Endodermal cell (in vitro differentiated cells): ENCODE measurements at regions not wholly inside any gene's neighbourhood (a gene's known extent, or its start where the extent isn't known, plus 50 kb on each side); places are given as distances from the start of the nearest gene placed in this dataset.

Experiments used
- DNase-seq: peaks from one replicate; pipeline ENCODE4 v3.0.0-alpha.2; 2017
- H3K27ac ChIP-seq: 2 replicates; pipeline ENCODE4 v1.5.1; 2013; ENCODE audit warnings: mild to moderate bottlenecking, low read depth, low read length, moderate library complexity
- H3K27me3 ChIP-seq: 2 replicates; pipeline ENCODE4 v1.6.1; 2013; ENCODE audit warnings: mild to moderate bottlenecking, low read length, moderate library complexity; ENCODE audit not compliant: insufficient read depth, control insufficient read depth, poor library complexity, severe bottlenecking
- H3K36me3 ChIP-seq: 2 replicates; pipeline ENCODE4 v1.7.0; 2013; ENCODE audit warnings: mild to moderate bottlenecking, low read length, moderate library complexity; ENCODE audit not compliant: control insufficient read depth, insufficient read depth
- H3K4me1 ChIP-seq: one replicate; pipeline ENCODE4 v1.7.0; 2013; ENCODE audit warnings: low read length; ENCODE audit not compliant: control insufficient read depth, insufficient read depth
- H3K4me3 ChIP-seq: 2 replicates; pipeline ENCODE4 v1.5.1; 2013; ENCODE audit warnings: mild to moderate bottlenecking, low read length, moderate library complexity
- H3K9ac ChIP-seq: 2 replicates; pipeline ENCODE4 v1.6.1; 2013; ENCODE audit warnings: mild to moderate bottlenecking, low read length, moderate library complexity; ENCODE audit not compliant: poor library complexity, severe bottlenecking; ENCODE audit errors: extremely low read depth
- H3K9me3 ChIP-seq: 2 replicates; pipeline ENCODE4 v1.6.1; 2013; ENCODE audit warnings: mild to moderate bottlenecking, low read length, moderate library complexity; ENCODE audit not compliant: control insufficient read depth
- H3K27ac Mint-ChIP-seq: 2 replicates; pipeline ENCODE4 v1.8.0; 2020; ENCODE audit warnings: mixed read lengths
- H3K27me3 Mint-ChIP-seq: 2 replicates; pipeline ENCODE4 v1.8.0; 2021; ENCODE audit warnings: mild to moderate bottlenecking, mixed read lengths; ENCODE audit not compliant: insufficient read depth
- H3K36me3 Mint-ChIP-seq: 2 replicates; pipeline ENCODE4 v1.8.0; 2020; ENCODE audit warnings: low read depth, mixed read lengths
- H3K4me1 Mint-ChIP-seq: 2 replicates; pipeline ENCODE4 v1.8.0; 2020; ENCODE audit warnings: mixed read lengths
- H3K4me3 Mint-ChIP-seq: 2 replicates; pipeline ENCODE4 v1.8.0; 2020; ENCODE audit warnings: mild to moderate bottlenecking, moderate library complexity, mixed read lengths
- H3K9me3 Mint-ChIP-seq: 2 replicates; pipeline ENCODE4 v1.8.0; 2020; ENCODE audit warnings: mild to moderate bottlenecking, mixed read lengths
- WGBS, 2 experiments: methylation state at CpG; one replicate each; pipeline versions ENCODE4 v1.1.5 to v1.1.7; 2013; ENCODE audit warnings: missing lambda C conversion rate in 2 of 2, mixed read lengths in 1 of 2; ENCODE audit not compliant: insufficient coverage in 1 of 2, insufficient read length in 1 of 2; 5-methylcytosine and 5-hydroxymethylcytosine counted together
- TF ChIP-seq, protein P1 (sequence below): fragments of 200-600 bp; sonication (generic); conservative IDR thresholded peaks from 2 replicates; pipeline ENCODE4 v1.5.0; 2021; ENCODE audit warnings: antibody characterized with exemption, mild to moderate bottlenecking

DNA sequence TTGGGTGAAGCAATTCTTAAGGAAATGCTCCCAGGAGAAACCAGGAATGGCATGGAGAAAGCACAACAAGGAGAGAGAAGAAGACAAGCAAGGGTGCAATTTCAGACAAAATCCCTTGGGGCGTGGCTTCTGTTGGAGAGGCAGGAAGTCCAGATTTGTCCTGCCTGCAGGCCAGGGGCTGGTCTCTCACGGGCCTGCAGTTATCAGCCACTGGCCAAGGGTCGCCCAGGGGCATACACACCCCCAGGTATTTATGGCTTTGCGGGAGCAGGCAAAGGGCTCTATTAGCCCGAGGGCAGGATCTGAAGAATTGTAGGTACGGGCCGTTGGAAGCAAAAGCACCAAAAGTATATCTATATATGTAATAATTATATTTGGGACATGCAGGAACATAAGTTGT, 87.7 kb downstream of the IYD start:
- TF ChIP-seq, protein P1, sequence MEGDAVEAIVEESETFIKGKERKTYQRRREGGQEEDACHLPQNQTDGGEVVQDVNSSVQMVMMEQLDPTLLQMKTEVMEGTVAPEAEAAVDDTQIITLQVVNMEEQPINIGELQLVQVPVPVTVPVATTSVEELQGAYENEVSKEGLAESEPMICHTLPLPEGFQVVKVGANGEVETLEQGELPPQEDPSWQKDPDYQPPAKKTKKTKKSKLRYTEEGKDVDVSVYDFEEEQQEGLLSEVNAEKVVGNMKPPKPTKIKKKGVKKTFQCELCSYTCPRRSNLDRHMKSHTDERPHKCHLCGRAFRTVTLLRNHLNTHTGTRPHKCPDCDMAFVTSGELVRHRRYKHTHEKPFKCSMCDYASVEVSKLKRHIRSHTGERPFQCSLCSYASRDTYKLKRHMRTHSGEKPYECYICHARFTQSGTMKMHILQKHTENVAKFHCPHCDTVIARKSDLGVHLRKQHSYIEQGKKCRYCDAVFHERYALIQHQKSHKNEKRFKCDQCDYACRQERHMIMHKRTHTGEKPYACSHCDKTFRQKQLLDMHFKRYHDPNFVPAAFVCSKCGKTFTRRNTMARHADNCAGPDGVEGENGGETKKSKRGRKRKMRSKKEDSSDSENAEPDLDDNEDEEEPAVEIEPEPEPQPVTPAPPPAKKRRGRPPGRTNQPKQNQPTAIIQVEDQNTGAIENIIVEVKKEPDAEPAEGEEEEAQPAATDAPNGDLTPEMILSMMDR = no peak
- H3K27ac Mint-ChIP-seq = no peak overlapping the region
- no peaks in the 10 kb centered on the region for H3K27me3 Mint-ChIP-seq

DNA sequence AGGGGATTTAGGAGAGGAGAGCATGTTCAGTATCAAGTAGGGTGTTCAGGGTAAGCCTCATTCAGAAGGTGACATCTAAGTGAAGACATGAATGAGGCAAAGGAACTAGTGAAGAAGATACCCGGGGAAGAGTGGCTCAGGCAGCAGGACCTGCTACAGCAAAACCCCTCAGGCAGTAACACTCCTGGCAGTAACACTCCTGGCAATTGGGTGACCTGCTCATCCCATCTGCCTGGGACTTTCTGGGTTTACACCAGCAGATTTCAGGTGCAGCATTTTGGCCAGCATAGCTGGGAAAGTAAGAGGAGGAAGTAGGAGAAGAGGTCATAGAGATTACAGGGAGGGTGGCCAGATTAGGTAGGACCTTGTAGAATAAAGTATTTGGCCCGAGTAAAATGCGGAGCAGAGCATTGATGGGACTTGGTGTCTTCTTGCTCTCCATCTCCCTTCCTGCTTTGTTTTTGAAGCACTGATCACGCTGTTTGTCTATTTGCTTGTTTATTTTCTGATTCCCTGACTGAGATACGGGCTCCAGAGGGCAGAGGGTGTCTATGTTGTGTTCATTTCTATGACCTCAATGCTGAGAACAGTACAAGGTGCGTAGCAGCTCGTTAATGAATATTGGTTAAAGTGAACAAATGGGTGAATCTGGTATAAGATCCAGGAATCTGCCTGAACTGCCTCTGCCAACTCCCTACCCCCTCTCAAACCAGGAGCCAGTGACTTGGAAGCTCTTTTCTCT, 88.3 kb downstream of the IYD start:
- Histone ChIP-seq H3K9ac (no peak overlapping the region), H3K4me1 (no peaks in the 10 kb centered on the region), H3K27ac (no peak overlapping the region), H3K36me3 (no peaks in the 10 kb centered on the region), H3K4me3 (no peak overlapping the region), H3K27me3 (no peaks in the 10 kb centered on the region), H3K9me3 (no peaks in the 10 kb centered on the region)
- H3K9me3 Mint-ChIP-seq = no peaks in the 10 kb centered on the region
- no peaks in the 10 kb centered on the region for H3K4me1 Mint-ChIP-seq
- H3K27ac Mint-ChIP-seq = no peak overlapping the region
- H3K4me3 Mint-ChIP-seq = no peak overlapping the region
- H3K36me3 Mint-ChIP-seq = no peaks in the 10 kb centered on the region
- DNase-seq = no peak
- H3K27me3 Mint-ChIP-seq = no peaks in the 10 kb centered on the region
- 92 to 98% methylated on average over 4 to 7 of the region's 7 CpGs for WGBS, 2 experiments
- TF ChIP-seq, protein P1 = no peak

More for the DNA sequence above, 87.7 kb downstream of the IYD start:
- Histone ChIP-seq H3K36me3 (no peaks in the 10 kb centered on the region), H3K4me3 (no peak overlapping the region), H3K9me3 (no peaks in the 10 kb centered on the region), H3K27ac (no peak overlapping the region), H3K4me1 (no peaks in the 10 kb centered on the region), H3K27me3 (no peaks in the 10 kb centered on the region), H3K9ac (no peak overlapping the region)
- H3K4me3 Mint-ChIP-seq = no peak overlapping the region
- no peaks in the 10 kb centered on the region for H3K4me1 Mint-ChIP-seq
- DNase-seq = no peak
- H3K36me3 Mint-ChIP-seq = no peaks in the 10 kb centered on the region
- no peaks in the 10 kb centered on the region for H3K9me3 Mint-ChIP-seq
- WGBS, 2 experiments = 89 to 100% methylated on average over 1 to 7 of the region's 7 CpGs

DNA sequence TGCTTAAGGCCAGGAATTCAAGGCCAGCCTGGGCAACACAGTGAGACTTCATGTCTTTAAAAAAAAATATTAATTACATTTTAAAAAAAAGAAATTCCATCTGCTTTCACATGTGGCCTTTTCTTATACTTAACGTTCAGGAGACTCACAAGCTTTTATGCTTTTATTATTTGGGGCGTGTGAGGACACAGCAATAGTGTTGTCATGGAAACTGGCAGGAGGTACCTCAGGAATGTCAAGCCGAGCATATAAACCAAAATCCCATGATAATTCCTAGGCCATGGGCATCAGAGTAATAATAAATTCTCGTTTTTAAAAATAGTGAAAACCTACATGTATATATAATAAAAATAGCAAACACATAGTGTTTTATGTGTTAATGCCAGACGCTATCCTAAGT, 89.8 kb downstream of the IYD start:
- H3K27ac Mint-ChIP-seq = no peak overlapping the region
- H3K4me3 Mint-ChIP-seq = no peak overlapping the region
- no peaks in the 10 kb centered on the region for H3K36me3 ChIP-seq
- no peaks in the 10 kb centered on the region for H3K9me3 ChIP-seq
- H3K9ac ChIP-seq = no peak overlapping the region
- no peaks in the 10 kb centered on the region for H3K4me1 ChIP-seq
- no peak for DNase-seq
- TF ChIP-seq, protein P1 = no peak
- no peaks in the 10 kb centered on the region for H3K36me3 Mint-ChIP-seq
- H3K27me3 ChIP-seq = no peaks in the 10 kb centered on the region
- no peaks in the 10 kb centered on the region for H3K4me1 Mint-ChIP-seq
- H3K4me3 ChIP-seq = no peak overlapping the region
- WGBS, 2 experiments = 81 to 100% methylated on average over 1 to 4 of the region's 5 CpGs
- H3K9me3 Mint-ChIP-seq = no peaks in the 10 kb centered on the region
- no peaks in the 10 kb centered on the region for H3K27me3 Mint-ChIP-seq
- H3K27ac ChIP-seq = no peak overlapping the region
